Vagina (tissue), 2 donors: ENCODE measurements at regions not wholly inside any gene's neighbourhood (a gene's known extent, or its start where the extent isn't known, plus 50 kb on each side); places are given as distances from the start of the nearest gene placed in this dataset.

Experiments
- DNase-seq, 2 donors: peaks; one replicate each; pipeline ENCODE4 v3.0.0-alpha.2; 2017; ENCODE audit errors: extremely low spot score in 2 of 2
- H3K27ac ChIP-seq: fragments of 200-600 bp; sonication (generic); one replicate; pipeline ENCODE4 v1.5.1; 2019
- H3K27me3 ChIP-seq: fragments of 200-600 bp; sonication (generic); one replicate; pipeline ENCODE4 v1.5.1; 2019
- H3K36me3 ChIP-seq, 2 donors: fragments of 200-600 bp; sonication (generic); one replicate each; pipeline ENCODE4 v1.5.1; 2017 to 2019
- H3K4me1 ChIP-seq: fragments of 200-600 bp; sonication (generic); one replicate; pipeline ENCODE4 v1.5.1; 2019
- H3K4me3 ChIP-seq, 2 donors: fragments of 200-600 bp; sonication (generic); 1 replicate in 1 of 2; 2 replicates in 1 of 2; pipeline ENCODE4 v1.5.1; 2016 to 2019
- H3K9me3 ChIP-seq: fragments of 200-600 bp; sonication (generic); one replicate; pipeline ENCODE4 v1.5.1; 2019
- POLR2A ChIP-seq, 2 donors: fragments of 450-650 bp; IDR thresholded peaks; one replicate each; pipeline ENCODE4 v1.6.1; 2017; ENCODE audit warnings: antibody characterized with exemption in 2 of 2, mild to moderate bottlenecking in 2 of 2, moderate library complexity in 2 of 2
- POLR2AphosphoS5 ChIP-seq, 2 donors: sonication (generic); formaldehyde crosslinking; IDR thresholded peaks; one replicate each; pipeline ENCODE4 v1.9.0; 2017; ENCODE audit warnings: antibody characterized with exemption in 2 of 2, mild to moderate bottlenecking in 2 of 2, low read depth in 1 of 2; ENCODE audit not compliant: insufficient read depth in 1 of 2
- intact Hi-C: fragments of 100-400 bp; cut with DNase I; formaldehyde crosslinking; loops from one replicate; pipeline ENCODE4 v1.15.1; 2023
- TF ChIP-seq, protein P1 (sequence below), 3 experiments: fragments of 450-650 bp in 2 of 3; fragments of 200-600 bp in 1 of 3; sonication (generic) in 1 of 3; IDR thresholded peaks; one replicate each; pipeline ENCODE4 v1.5.1; 2017 to 2019; ENCODE audit warnings: antibody characterized with exemption in 3 of 3, mild to moderate bottlenecking in 2 of 3, moderate library complexity in 2 of 3

DNA sequence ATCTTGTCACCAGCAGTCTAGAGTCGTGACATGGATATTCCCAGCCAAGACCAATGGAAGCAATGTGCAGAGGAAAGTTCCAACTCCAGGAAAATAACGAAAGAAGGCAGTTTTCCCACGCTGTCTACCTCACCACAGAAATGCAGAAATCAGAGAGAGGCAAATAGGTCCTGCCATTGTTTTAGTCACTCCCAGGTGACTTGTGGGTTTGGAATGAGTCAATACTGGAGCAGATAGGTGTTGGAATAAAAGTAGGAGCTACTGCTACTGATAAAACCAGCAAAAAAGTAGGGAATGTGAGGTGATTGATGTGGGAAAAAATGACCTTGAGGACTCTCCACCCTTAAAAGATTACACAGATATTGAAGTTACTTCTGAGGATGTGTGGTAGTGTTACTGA, 72.8 kb upstream of the RAI2 start:
- Histone ChIP-seq H3K4me1 (no peaks in the 10 kb centered on the region), H3K4me3 (no peak overlapping the region), H3K27me3 (no peaks in the 10 kb centered on the region), H3K36me3 (no peaks in the 10 kb centered on the region), H3K27ac (no peak overlapping the region), H3K9me3 (no peaks in the 10 kb centered on the region)
- intact Hi-C loops: no loop called here
- DNase-seq: no peak
- TF ChIP-seq POLR2A (IDR thresholded peaks at IDR 0.05): no peak
- TF ChIP-seq POLR2AphosphoS5 (IDR thresholded peaks at IDR 0.05; ENCODE audit: insufficient read depth in 1 of 2, low read depth in 1 of 2): no peak
- TF ChIP-seq, protein P1, sequence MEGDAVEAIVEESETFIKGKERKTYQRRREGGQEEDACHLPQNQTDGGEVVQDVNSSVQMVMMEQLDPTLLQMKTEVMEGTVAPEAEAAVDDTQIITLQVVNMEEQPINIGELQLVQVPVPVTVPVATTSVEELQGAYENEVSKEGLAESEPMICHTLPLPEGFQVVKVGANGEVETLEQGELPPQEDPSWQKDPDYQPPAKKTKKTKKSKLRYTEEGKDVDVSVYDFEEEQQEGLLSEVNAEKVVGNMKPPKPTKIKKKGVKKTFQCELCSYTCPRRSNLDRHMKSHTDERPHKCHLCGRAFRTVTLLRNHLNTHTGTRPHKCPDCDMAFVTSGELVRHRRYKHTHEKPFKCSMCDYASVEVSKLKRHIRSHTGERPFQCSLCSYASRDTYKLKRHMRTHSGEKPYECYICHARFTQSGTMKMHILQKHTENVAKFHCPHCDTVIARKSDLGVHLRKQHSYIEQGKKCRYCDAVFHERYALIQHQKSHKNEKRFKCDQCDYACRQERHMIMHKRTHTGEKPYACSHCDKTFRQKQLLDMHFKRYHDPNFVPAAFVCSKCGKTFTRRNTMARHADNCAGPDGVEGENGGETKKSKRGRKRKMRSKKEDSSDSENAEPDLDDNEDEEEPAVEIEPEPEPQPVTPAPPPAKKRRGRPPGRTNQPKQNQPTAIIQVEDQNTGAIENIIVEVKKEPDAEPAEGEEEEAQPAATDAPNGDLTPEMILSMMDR (IDR thresholded peaks at IDR 0.05): no peak

DNA sequence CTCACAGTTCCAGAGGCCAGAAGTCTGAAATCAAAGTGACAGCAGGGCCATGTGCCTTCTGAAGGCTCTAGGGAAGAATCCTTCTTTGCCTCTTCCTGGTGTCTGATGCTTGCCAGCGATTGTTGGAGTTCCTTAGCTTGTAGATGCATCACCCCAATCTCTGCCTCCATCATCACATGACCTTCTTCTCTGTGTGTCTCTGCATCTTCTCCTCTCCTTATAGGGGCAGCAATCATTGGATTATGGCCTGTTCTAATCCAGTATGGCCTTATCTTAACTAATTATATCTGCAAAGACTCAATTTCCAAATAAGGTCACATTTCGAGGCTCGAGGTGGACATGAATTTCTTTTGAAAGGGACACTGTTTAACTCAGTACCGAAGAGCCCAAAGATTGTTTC, 71.7 kb upstream of the RAI2 start:
- H3K4me3 ChIP-seq: no peak overlapping the region
- no peaks in the 10 kb centered on the region for H3K9me3 ChIP-seq
- TF ChIP-seq, protein P1 (IDR thresholded peaks at IDR 0.05): no peak
- TF ChIP-seq POLR2AphosphoS5 (IDR thresholded peaks at IDR 0.05; ENCODE audit: insufficient read depth in 1 of 2, low read depth in 1 of 2) (no peak), POLR2A (IDR thresholded peaks at IDR 0.05) (no peak)
- H3K4me1 ChIP-seq: no peaks in the 10 kb centered on the region
- no peaks in the 10 kb centered on the region for H3K36me3 ChIP-seq
- intact Hi-C loops: no loop called here
- no peaks in the 10 kb centered on the region for H3K27me3 ChIP-seq
- no peak for DNase-seq
- no peak overlapping the region for H3K27ac ChIP-seq

DNA sequence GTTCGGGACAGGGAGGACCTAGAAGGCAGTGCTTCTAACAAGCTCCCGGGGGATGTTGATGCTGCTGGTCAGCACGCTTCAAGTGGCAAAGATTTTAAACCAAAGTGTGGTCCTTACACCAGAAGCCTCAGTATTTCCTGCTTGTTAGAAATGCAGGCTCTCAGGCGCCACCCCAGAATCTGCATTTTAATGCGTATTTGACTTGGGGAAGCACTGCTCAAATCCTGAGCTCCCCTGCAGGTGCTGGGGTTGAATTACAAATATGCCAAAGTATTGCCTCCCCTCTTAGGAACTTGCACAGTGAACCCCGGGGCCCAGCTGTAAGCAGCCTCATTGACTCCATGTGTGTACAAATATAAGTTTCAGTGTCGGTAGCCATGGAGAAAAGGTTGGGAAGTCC, 70.8 kb upstream of the RAI2 start:
- intact Hi-C loops: no loop called here
- H3K9me3 ChIP-seq: no peaks in the 10 kb centered on the region
- no peaks in the 10 kb centered on the region for H3K27me3 ChIP-seq
- H3K4me1 ChIP-seq: no peaks in the 10 kb centered on the region
- H3K4me3 ChIP-seq: no peak overlapping the region
- no peak overlapping the region for H3K27ac ChIP-seq
- no peaks in the 10 kb centered on the region for H3K36me3 ChIP-seq
- DNase-seq: no peak
- no peak for TF ChIP-seq POLR2A (IDR thresholded peaks at IDR 0.05)
- TF ChIP-seq POLR2AphosphoS5 (IDR thresholded peaks at IDR 0.05; ENCODE audit: insufficient read depth in 1 of 2, low read depth in 1 of 2): no peak
- TF ChIP-seq, protein P1 (IDR thresholded peaks at IDR 0.05): no peak

DNA sequence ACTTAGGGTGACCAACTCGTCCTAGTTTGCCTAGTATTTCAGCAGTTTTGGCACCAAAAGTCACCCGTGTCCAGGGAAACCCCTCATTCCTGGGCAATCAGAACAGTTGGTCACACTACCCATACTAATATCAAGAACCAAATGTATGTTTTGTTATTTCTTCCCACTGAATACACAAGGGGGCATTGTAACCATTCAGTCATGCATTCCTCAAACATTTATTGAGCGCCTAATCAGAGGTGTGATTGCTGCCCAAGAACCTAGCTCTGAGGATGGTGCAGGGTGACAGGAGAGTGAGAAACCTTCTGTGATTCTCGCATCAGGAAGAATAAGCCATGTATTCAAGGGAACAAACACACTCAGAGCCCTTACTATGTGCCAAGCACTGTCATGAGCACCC, 69.8 kb upstream of the RAI2 start:
- no peak overlapping the region for H3K27ac ChIP-seq
- TF ChIP-seq POLR2AphosphoS5 (IDR thresholded peaks at IDR 0.05; ENCODE audit: insufficient read depth in 1 of 2, low read depth in 1 of 2) (no peak), POLR2A (IDR thresholded peaks at IDR 0.05) (no peak)
- TF ChIP-seq, protein P1 (IDR thresholded peaks at IDR 0.05): no peak
- H3K9me3 ChIP-seq: no peaks in the 10 kb centered on the region
- H3K36me3 ChIP-seq: no peaks in the 10 kb centered on the region
- intact Hi-C loops: no loop called here
- H3K27me3 ChIP-seq: no peaks in the 10 kb centered on the region
- H3K4me1 ChIP-seq: no peaks in the 10 kb centered on the region
- no peak overlapping the region for H3K4me3 ChIP-seq
- DNase-seq: no peak

DNA sequence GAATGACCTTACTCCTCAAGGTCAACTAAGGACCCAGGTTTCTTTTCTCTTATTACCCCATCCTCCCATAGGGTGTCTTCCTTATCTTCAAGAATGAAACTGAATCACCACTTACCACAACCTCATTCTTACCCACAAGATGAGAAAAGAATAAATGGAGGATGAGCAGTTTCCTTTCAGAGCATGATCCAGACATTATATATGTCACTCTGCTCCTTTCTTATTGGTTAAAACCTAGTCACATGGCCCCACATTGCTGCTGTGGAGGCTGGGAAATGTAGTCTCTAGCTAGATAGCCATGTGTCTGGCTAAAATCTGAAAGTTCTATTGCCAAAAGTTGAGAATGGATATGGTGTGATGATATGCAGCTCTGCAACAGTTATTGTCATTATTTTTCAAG, 62.4 kb upstream of the RAI2 start:
- Histone ChIP-seq H3K36me3 (no peaks in the 10 kb centered on the region), H3K4me3 (no peak overlapping the region), H3K27me3 (no peaks in the 10 kb centered on the region), H3K27ac (no peak overlapping the region), H3K9me3 (no peaks in the 10 kb centered on the region), H3K4me1 (no peaks in the 10 kb centered on the region)
- no peak for TF ChIP-seq POLR2A (IDR thresholded peaks at IDR 0.05)
- no peak for TF ChIP-seq POLR2AphosphoS5 (IDR thresholded peaks at IDR 0.05; ENCODE audit: insufficient read depth in 1 of 2, low read depth in 1 of 2)
- TF ChIP-seq, protein P1 (IDR thresholded peaks at IDR 0.05): no peak
- intact Hi-C loops: no loop called here
- DNase-seq: no peak
